Lower leg skin (tissue), 3 donors: ENCODE measurements at regions not wholly inside any gene's neighbourhood (a gene's known extent, or its start where the extent isn't known, plus 50 kb on each side); places are given as distances from the start of the nearest gene placed in this dataset.

Experiments
- POLR2A ChIP-seq, 2 donors: fragments of 450-650 bp; IDR thresholded peaks; one replicate each; pipeline ENCODE4 v1.6.1; 2016 to 2017; ENCODE audit warnings: antibody characterized with exemption in 2 of 2, mild to moderate bottlenecking in 1 of 2, moderate library complexity in 1 of 2
- TF ChIP-seq, protein P1 (sequence below), 3 donors: fragments of 450-650 bp; IDR thresholded peaks; one replicate each; pipeline ENCODE4 v1.5.1; 2016; ENCODE audit warnings: antibody characterized with exemption in 3 of 3, mild to moderate bottlenecking in 3 of 3, moderate library complexity in 2 of 3

DNA sequence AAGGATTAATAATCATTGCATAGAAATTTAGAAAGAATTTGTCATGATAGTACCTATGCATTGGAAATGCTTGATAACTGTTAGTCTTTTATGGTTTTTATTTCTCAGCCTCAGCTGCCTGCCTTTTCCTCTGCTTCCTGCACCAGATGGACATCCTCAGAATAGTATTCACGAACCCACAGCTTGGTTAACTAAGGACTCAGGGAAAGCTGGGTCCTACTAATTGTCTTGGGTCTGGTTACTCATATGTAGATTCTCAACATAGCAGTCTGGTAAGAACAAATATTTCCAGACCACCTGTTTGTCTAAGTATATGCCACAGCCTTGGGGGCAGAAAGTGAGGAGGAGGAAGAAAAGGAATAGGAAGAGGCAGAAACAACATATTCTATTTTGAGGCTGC is 464.5 kb upstream of the SMARCA2 start:
- no peak for TF ChIP-seq POLR2A (IDR thresholded peaks at IDR 0.05)
- TF ChIP-seq, protein P1, sequence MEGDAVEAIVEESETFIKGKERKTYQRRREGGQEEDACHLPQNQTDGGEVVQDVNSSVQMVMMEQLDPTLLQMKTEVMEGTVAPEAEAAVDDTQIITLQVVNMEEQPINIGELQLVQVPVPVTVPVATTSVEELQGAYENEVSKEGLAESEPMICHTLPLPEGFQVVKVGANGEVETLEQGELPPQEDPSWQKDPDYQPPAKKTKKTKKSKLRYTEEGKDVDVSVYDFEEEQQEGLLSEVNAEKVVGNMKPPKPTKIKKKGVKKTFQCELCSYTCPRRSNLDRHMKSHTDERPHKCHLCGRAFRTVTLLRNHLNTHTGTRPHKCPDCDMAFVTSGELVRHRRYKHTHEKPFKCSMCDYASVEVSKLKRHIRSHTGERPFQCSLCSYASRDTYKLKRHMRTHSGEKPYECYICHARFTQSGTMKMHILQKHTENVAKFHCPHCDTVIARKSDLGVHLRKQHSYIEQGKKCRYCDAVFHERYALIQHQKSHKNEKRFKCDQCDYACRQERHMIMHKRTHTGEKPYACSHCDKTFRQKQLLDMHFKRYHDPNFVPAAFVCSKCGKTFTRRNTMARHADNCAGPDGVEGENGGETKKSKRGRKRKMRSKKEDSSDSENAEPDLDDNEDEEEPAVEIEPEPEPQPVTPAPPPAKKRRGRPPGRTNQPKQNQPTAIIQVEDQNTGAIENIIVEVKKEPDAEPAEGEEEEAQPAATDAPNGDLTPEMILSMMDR (IDR thresholded peaks at IDR 0.05) = no peak
